NB4 (cell line): ENCODE measurements at regions not wholly inside any gene's neighbourhood (a gene's known extent, or its start where the extent isn't known, plus 50 kb on each side); places are given as distances from the start of the nearest gene placed in this dataset.

Experiments used
- CTCF ChIP-seq: IDR thresholded peaks from one replicate; pipeline ENCODE4 v1.5.1; 2012; ENCODE audit warnings: low read depth, low read length
- POLR2A ChIP-seq: IDR thresholded peaks from 2 replicates; pipeline ENCODE4 v1.6.1; 2011; ENCODE audit warnings: mild to moderate bottlenecking; ENCODE audit not compliant: insufficient read length; ENCODE audit errors: extremely low read depth

- TF ChIP-seq CTCF (no peak), POLR2A (no peak)
These were observed 61.3 kb upstream of the CHORDC1 start for GRCh38 chr11:90284171-90284570.
